LNCaP clone FGC (cell line): ENCODE measurements at regions not wholly inside any gene's neighbourhood (a gene's known extent, or its start where the extent isn't known, plus 50 kb on each side); places are given as distances from the start of the nearest gene placed in this dataset.

Experiments
- DNase-seq: peaks from one replicate; pipeline ENCODE4 v3.0.0-alpha.2; 2011; ENCODE audit warnings: low read depth
- H3K4me3 ChIP-seq: 2 replicates; pipeline ENCODE4 v1.5.1; 2011; ENCODE audit warnings: mild to moderate bottlenecking, low read depth, low read length, control low read depth
- CTCF ChIP-seq: IDR thresholded peaks from 2 replicates; pipeline ENCODE4 v1.5.1; 2012; ENCODE audit warnings: mild to moderate bottlenecking; ENCODE audit not compliant: control insufficient read depth, insufficient read depth; ENCODE audit errors: extremely low read depth

- peak; percentile 96 for TF ChIP-seq CTCF
- peak; percentile 59 for DNase-seq
- H3K4me3 ChIP-seq = no peak overlapping the region
These were observed 61.4 kb downstream of the GPR6 start for GRCh38 chr6:110039364-110039980.

GRCh38 chr6:110039981-110040383 is 61.9 kb downstream of the GPR6 start:
- no peak overlapping the region for H3K4me3 ChIP-seq
- no peak for DNase-seq
- peak; percentile 45 for TF ChIP-seq CTCF

GRCh38 chr6:110040716-110041115 is 62.6 kb downstream of the GPR6 start:
- no peak overlapping the region for H3K4me3 ChIP-seq
- TF ChIP-seq CTCF = no peak
- no peak for DNase-seq

GRCh38 chr6:110041126-110041525 is 63.0 kb downstream of the GPR6 start:
- H3K4me3 ChIP-seq = no peak overlapping the region
- no peak for TF ChIP-seq CTCF
- DNase-seq = no peak

- TF ChIP-seq CTCF = no peak
- H3K4me3 ChIP-seq = no peak overlapping the region
- no peak for DNase-seq
These were observed 63.7 kb downstream of the GPR6 start for GRCh38 chr6:110041830-110042229.

GRCh38 chr6:110042670-110043296 is 64.7 kb downstream of the GPR6 start:
- no peak for DNase-seq
- no peak for TF ChIP-seq CTCF
- H3K4me3 ChIP-seq = no peak overlapping the region
